NCI-H1930 (cell line): ENCODE measurements at regions not wholly inside any gene's neighbourhood (a gene's known extent, or its start where the extent isn't known, plus 50 kb on each side); places are given as distances from the start of the nearest gene placed in this dataset.
"Not testable (repeated sequence)": the region's sequence is repeated elsewhere in the genome, so short reads cannot be mapped to it uniquely, and the experiment has no call there.

Experiments
- DNase-seq, 2 experiments: peaks; one replicate each; lab custom pipeline; 2025; lab: John Stamatoyannopoulos, UW

DNA sequence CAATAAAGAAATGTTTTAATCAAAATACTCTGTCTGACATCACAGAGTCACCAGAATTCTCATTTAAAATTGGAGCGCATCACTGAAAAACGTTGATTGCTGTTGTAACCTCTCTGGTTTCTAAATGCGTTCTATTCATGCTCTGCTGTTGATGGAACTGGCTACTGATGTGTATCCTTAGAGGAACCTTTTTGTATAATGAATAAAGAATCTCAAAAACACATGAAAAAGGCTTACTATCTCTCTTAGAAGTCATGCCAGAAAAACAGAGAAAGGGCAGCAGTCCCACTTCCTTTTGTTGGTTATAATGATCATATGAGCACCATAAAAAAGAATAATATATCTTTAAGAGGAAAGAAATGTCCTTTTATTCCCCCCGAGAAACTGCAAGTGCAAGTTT, 615.5 kb downstream of the TLE1 start:
- no peak for DNase-seq

DNA sequence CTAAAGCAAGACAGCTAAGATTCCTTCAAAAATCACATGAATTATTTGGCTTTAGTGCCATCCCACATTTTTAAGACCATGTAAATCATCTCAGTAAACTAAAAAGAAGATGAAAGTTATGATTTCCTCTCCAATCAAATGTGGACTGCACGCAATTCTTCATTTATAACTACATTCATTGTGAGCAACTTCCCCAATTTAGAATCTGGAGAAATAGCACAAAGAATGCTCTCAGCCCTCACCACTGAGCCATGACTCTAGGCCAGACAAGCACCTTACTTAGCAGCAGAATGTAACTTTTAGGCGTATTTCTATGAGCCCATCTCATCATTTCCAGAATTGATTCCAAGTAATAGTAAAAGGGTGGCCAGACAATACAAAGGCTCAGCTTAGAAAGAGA, 616.6 kb downstream of the TLE1 start:
- DNase-seq = no peak

DNA sequence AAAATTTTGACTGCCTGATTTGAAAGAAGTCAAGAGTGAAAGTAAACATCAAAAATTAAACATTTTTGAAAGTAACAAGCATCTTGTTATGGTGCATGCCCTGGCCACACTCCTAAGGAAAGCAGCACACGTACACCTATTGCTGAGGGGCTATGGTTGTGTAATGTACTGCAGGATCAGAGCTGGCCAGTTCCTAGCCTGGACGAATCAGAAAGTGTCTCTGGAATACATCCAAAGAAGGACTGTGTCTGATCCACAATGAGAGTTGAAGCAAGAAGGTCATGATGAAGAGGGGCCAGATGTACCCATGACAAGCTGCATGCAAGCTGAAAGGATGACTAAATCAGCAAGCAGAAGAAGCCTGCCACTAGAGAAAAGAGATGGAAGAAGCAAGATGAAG, 618.2 kb downstream of the TLE1 start:
- DNase-seq = no peak

DNA sequence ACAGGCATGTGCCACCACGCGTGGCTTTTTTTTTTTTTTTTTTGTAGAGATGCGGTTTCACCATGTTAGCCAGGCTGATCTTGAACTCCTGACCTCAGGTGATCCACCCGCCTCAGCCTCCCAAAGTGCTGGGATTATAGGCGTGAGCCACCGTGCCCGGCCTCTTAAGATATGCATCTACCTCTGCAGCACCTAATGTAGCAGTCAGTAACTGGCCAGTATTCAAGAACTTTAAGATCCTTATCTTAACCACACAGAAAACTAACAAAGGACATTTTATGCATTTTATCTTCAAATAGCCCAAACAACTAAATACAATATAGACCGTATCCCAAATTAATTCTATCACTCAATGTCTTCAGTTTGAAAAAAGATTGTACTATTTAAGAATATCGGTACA, 618.7 kb downstream of the TLE1 start:
- DNase-seq = no peak

DNA sequence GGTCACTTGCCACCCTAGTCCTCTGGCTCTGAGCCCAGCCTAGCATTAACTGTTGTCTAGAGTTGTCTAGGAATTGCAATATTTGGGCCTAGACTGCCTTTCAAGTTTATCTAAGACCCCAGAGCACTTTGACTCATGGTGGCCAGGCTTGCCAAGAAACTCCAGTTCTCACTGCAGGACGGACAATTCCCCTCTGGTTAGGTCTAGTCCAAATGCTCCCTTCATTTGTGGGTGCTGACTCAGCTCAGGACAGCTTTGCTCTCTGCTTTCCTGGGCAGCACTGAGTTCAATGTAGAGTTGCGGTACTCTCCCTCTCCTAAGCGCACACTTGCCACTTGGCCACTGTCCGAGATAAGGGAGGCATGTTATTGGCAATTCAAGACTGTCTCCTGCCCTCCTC, 619.4 kb downstream of the TLE1 start:
- DNase-seq = no peak

DNA sequence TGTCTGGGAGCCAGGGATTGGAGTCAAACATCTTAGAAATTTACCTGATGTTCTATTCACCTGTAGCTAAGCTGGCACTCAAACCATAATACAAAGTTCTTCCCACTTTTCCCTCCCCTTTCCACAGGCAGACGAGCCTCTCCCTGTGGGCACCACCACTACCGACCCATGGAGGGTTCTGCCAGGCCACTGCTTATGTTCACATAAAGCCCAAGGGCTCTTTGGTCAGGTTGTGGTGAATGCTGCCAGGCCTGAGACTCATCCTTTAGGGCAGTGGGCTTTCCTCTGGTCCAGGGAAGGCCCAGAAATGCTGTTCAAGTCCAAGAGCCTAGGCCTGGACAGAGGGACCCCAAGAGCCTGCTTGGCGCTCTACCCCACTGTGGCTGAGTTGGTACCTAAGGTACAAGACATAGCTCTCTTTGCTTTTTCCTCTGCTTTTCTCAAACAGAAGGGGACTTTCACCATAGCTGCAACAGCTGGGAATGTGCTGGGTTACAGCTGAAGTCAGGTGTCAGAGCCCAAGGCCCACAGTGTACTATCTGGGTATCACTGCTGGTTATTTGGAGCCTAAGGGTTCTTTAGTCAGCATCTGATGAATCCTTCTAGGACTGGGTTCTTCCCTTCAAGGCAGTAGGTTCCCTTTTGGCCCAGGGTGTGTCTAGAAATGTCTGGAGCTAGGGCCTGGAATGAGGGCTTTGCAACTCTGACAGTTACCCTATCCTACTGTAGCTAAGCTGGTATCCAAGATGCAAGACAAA, 620.1 kb downstream of the TLE1 start:
- no peak for DNase-seq

DNA sequence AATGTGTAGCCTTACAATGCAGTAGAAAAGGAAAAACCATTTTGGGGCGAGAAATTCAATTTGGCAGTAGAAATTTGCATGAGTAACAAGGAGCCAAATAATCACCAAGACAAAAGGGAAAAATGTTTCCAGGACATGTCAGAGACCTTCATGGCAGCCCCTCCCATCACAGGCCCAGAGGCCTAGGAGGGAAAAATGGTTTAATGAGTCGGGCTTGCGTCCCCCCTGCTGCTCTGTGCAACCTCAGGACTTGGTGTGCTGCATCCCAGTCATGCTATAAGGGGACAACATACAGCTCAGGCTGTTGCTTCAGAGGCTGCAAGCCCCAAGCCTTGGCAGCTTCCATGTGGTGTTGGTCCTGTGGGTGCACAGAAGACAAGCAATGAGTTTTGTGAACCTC, 626.4 kb downstream of the TLE1 start:
- not testable (repeated sequence) for DNase-seq

DNA sequence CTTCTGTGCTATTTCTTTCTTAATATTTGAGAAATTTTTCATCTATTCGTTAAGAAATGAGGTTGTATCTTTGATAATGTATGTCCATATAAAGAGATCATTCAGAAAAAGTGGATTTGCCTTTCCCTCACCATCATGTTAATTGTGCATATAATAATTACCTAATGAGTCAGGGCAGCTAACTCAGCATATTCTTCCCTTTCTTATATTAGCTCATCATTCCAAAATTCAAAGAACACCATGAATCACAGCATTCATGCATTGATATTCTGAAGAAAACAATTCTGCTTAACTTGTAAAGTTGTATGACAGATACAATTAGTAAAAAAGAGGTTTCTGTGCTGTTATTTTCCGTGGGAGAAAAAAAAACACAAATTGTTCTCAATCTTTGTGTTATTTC, 630.6 kb downstream of the TLE1 start:
- no peak for DNase-seq

DNA sequence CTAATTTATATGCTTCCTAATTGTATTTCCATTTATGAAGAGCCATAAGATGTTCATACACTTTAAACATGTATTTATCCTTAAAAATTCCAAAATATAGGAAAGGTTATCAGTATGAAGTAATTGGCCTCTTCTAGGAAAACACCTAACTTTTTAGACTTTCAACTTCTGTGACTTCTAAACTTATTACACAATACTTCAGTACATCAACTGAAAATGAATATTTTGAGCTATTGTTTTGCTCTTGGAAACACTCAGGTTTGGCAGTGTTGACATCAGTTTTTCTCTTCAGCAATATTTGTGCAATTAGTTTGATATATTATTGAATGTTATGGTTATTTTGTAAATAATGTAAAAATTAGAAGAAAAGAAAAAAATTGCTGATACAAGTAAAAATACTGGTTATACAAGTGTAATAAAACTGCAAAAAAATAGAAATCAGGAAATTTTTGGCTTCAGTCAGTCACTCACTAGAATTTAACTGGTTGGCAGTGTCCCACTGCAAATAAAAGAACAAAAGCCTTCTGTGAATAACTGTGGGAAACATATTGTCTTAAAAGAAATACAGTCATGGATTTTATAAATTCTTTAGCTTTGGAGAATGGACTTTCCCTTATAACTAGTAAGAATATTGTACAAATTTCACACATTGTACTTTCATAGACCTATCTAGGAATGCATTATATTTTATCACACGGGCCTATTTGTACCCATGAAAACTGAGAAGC, 635.9 kb downstream of the TLE1 start:
- DNase-seq = no peak

DNA sequence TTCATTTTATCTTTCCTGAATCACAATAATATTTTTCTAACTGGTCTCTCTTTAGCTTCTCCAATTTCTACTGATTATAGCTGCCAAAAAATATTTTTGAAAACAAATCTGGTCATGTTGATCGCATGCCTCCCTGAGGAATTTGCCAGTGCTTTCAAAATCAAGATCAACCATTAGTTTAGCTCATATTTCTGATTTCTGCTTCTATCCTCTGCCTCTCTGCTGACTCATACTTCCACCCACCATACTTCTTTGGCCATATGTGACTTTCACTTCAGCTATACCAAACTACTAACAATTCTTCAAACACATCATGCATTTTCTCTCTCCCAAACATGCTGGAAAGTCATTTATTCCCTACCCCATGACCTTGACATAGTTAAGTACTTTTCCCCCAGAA, 636.5 kb downstream of the TLE1 start:
- DNase-seq = no peak

DNA sequence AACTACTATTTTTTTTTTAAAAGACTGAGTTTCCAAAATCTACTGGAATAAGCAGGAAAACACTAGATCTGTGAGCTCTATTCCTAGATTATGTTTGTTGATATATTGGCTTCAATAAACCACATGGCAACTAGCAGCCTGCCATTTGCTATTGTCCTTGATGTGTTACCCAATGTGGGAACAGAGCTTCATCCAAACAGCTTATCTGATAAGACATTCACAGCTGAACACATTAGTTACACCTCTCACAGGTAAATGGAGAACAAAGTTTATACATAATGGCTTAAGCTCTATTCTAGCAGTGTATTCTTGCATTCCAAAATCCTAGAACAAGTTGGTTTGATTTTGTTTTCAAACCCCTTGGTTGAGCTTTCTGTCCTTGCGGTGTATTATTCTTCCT, 642.1 kb downstream of the TLE1 start:
- no peak for DNase-seq

DNA sequence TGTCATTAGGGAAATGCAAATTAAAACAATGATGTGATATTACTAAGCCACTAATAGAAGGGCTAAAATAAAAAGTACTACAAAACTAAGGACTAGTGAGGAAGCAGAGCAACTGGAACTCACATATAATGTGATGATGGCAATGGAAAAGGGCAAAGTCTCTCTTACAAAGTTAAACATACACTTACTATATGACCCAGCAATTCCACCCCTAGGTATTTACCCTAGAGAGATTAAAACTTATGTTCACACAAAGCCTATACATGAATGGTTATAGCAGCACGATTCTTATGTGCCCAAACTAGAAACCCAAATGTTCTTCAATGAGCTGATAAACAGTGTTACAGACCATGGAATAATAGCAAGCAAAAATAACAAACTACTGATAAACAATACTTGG, 643.7 kb downstream of the TLE1 start:
- no peak for DNase-seq

DNA sequence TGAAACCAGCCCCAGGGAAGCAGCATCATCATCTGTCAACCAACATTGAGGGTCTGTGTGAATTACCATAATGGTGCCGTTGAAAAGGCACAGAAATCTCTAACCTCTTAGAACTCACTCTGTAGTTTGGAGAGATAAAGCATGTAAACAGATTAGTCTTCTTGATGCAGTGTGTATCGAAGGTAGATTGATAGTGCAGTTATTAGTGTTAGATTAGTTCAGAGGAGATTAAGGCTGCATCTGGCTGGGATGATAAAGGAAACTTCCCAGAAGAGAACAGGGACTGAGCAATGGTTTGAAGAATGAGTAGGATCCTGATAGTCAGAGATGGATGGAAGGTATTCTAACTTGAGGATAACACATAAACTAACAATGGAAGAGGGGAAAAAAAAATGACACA, 651.5 kb downstream of the TLE1 start:
- DNase-seq = no peak

DNA sequence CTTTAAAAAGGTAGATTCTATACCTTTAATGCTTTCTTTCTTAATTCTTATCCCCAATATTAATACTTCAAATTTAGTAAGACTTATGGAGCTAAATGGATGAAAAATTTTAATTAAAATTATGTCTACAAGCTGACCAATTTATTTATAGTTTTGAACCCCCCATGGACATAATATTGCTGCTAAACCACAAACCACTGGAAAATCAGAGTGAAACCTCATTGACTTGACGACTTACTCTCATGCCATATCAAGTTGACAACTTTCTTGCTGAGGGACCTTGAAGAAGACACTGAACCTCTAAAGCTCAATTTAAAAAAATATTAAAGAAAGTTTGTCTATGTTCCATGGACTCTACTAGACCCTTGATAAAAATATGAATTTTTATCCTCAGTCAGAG, 653.7 kb downstream of the TLE1 start:
- no peak for DNase-seq

DNA sequence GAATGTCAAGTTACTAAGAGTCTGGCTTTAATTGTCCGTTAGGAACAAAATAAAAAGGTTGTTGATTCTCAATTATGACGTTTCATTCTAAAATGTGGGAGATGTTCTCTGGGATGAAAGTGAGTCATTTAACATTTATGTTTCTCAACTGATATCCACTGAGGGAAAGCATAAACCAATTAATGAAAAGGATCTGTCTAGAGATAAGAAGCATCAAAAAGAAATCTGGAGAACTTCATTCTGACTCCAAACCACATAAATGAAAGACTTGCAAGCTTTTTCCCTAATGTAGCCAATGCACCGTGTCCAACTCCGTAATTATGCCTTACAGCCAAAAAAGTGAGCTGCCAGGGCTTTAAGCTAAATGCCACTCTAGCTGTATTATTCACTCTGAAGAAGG, 654.2 kb downstream of the TLE1 start:
- no peak for DNase-seq

DNA sequence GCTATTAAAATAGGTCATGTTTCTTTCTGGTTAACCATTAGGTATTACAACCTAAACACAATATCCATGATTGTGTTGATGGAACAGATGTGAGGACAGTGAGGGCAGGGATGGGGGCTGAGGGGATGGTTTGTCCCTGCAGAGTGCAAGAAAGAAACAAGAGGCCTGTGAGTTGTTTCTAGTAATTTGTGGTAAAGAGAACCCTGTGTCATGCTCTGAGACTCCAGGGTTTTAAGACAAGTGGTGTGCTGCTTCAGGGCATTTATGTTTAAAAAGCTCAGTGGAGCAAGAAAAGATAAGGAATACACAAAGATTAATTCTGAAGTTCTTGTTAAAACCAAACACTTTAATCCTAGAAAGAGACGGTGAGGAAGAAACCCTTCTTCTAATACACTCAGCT, 656.5 kb downstream of the TLE1 start:
- no peak for DNase-seq

DNA sequence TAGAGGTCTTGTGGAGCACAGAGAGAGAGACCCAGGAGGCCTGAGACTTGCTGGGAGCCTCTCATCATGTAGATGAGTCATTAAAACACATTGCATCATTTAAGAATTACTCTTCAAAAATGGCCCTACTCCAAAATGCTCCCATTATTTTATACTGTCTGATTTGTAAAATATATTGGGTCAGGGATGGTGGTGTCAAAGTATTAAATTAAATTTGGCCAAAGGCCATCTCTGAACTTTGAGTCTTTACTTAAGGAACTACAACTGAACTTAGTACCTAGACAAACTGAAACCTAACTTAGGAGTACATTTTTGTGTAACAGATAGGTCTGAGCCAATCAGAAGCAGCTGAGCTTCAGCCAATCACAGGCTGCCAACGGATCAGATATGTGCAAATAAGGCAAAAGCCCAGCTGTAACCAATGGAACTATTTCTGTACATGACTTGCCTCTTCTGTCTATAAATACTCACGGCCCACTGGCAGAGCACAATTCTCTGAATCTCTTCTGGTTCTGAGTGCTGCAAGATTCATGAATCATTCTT, 657.2 kb downstream of the TLE1 start:
- DNase-seq = no peak

DNA sequence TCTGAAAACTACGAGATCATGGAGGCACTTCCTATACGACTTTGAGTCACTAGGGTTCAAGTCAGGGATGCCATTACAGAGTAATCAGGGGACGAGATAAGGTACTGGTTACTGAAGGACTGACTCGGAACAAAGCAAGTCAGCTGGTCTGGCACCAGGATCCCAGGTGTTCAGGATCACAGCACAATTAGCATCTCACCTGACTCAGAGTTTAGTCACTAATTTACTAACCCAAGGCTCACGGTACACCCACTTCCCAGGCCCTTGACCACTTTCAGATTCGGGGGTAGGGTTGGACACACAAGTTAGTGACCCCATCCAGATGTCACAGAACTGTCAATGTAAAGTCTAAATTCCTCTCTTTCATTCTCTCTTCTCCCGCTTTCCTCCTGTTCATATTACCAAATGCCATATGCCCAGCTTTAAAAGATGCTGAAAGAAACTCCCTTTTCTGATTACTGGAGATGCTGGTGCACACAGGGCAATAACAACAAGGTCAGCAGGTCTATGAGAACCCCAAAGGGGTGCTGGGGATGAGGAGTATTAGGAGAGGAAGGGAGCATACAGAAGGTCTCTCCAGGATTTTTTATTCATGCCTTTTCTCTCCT, 657.8 kb downstream of the TLE1 start:
- DNase-seq = no peak

DNA sequence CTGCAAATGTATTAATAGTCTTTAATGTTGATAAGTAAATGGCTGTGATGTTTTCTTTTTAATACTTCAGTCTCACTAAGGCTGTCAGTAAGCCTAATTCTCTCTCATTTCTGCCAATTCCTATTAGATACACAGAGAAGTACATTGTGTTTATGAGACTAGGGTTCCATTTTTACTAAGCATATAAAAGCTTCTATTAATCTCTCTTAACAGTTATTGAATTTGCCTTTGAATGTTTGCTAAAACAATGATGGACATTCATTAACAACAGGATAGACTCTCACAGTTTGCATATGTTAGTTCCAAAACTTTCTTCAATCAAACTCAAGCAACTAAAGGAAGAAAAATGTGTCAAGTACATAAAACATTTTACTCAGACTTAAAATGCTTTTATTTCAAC, 659.3 kb downstream of the TLE1 start:
- no peak for DNase-seq

DNA sequence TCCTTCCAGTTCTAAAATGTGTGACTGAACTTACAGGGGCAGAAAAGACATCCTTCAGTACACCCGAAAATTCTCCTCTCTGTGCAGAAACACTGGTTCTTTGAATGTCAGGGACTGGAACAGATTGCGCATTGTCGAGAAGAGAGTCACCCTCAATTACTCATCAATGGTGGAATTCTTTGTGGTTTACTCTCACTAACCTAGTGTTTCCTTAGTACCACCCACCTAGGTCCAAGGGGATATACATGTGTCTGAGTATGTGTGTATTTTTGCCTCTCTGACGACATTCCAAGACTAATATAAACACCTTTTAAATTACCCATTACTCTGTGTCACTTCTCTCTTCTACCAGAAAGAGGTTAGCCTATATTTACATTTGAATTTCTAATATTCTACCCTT, 660.8 kb downstream of the TLE1 start:
- no peak for DNase-seq

DNA sequence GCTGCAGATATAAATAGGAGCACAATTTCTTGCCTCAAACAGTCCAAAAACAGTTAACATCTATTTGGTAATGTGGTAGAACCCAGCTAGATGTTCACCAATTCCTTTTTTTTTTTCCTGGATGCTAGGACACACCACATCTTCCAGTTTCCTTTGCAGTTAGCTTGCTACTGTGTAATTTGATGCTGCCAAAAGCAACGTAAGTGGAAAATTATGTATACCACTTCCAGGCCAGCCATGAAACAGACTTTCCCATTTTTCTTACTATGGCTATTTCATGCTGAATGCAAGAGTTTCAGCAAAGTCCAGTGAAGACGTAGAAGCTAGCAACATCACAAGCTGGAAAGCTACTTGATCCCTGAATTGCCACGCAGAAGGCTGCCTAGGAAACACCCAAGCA, 667.2 kb downstream of the TLE1 start:
- DNase-seq = no peak

DNA sequence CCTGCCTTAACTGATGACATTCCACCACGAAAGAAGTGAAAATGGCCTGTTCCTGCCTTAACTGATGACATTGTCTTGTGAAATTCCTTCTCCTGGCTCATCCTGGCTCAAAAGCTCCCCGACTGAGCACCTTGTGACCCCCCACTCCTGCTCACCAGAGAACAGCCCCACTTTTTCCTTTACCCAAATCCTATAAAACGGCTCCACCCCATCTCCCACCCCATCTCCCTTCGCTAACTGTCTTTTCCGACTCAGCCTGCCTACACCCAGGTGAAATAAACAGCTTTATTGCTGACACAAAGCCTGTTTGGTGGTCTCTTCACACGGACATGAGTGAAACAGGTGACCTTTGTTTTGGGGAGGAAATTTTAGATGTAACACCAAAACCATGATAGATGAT, 674.4 kb downstream of the TLE1 start:
- DNase-seq = not testable (repeated sequence)

DNA sequence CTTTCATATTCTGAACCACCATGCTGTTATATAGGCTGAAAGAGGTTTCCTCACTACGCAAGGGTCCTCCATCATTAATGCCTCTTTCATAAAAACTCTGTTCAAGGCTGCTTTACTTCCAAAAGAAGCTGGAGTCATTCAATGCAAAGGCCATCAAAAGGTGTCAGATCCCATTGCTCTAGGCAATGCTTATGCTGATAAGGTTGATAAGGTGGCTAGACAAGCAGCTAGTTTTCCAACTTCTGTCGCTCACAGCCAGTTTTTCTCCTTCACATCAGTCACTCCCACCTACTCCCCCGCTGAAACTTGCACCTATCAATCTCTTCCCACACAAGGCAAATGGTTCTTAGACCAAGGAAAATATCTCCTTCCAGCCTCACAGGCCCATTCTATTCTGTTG, 676.2 kb downstream of the TLE1 start:
- not testable (repeated sequence) for DNase-seq
